GM23248 (cell line): ENCODE measurements at regions not wholly inside any gene's neighbourhood (a gene's known extent, or its start where the extent isn't known, plus 50 kb on each side); places are given as distances from the start of the nearest gene placed in this dataset.

Experiments used
- DNase-seq: peaks from one replicate; pipeline ENCODE4 v3.0.0-alpha.2; 2015
- H2AFZ ChIP-seq: fragments of 200-600 bp; sonication (generic); 2 replicates; pipeline ENCODE4 v1.6.1; 2016; ENCODE audit warnings: antibody characterized with exemption
- H3F3A ChIP-seq: fragments of 200-600 bp; sonication (generic); 2 replicates; pipeline ENCODE4 v1.6.1; 2016; ENCODE audit warnings: mild to moderate bottlenecking, antibody characterized with exemption, mixed run types; ENCODE audit not compliant: insufficient read depth
- H3K27ac ChIP-seq: fragments of 200-600 bp; sonication (generic); 2 replicates; pipeline ENCODE4 v1.5.1; 2016; ENCODE audit warnings: mild to moderate bottlenecking
- H3K27me3 ChIP-seq: fragments of 200-600 bp; sonication (generic); replicated peaks from 2 replicates; pipeline ENCODE4 v1.6.1; 2016; ENCODE audit warnings: mild to moderate bottlenecking; ENCODE audit not compliant: insufficient read depth
- H3K36me3 ChIP-seq: fragments of 200-600 bp; sonication (generic); 2 replicates; pipeline ENCODE4 v1.6.1; 2016; ENCODE audit warnings: low read depth, mild to moderate bottlenecking
- H3K4me1 ChIP-seq: fragments of 200-600 bp; sonication (generic); 2 replicates; pipeline ENCODE4 v1.6.1; 2016; ENCODE audit warnings: mild to moderate bottlenecking; ENCODE audit not compliant: insufficient read depth
- H3K4me2 ChIP-seq: fragments of 200-600 bp; sonication (generic); one replicate; pipeline ENCODE4 v1.6.1; 2016; ENCODE audit warnings: mild to moderate bottlenecking; ENCODE audit not compliant: unreplicated experiment
- H3K4me3 ChIP-seq: fragments of 200-600 bp; sonication (generic); 2 replicates; pipeline ENCODE4 v1.5.1; 2016; ENCODE audit warnings: mild to moderate bottlenecking
- H3K79me2 ChIP-seq: fragments of 200-600 bp; sonication (generic); 2 replicates; pipeline ENCODE4 v1.6.1; 2016; ENCODE audit warnings: mild to moderate bottlenecking; ENCODE audit not compliant: insufficient read depth
- H3K9ac ChIP-seq: fragments of 200-600 bp; sonication (generic); 2 replicates; pipeline ENCODE4 v1.6.1; 2016; ENCODE audit warnings: mild to moderate bottlenecking
- H3K9me2 ChIP-seq: fragments of 200-600 bp; sonication (generic); 2 replicates; pipeline ENCODE4 v1.6.1; 2016; ENCODE audit warnings: mixed run types, mild to moderate bottlenecking, moderate library complexity; ENCODE audit not compliant: insufficient read depth
- H3K9me3 ChIP-seq: fragments of 200-600 bp; sonication (generic); one replicate; pipeline ENCODE4 v1.6.1; 2017; ENCODE audit warnings: low read depth
- H4K20me1 ChIP-seq: fragments of 200-600 bp; sonication (generic); 2 replicates; pipeline ENCODE4 v1.6.0; 2016; ENCODE audit not compliant: insufficient read depth
- EZH2 ChIP-seq: fragments of 200-600 bp; sonication (generic); IDR thresholded peaks from 2 replicates; pipeline ENCODE4 v1.6.1; 2018; ENCODE audit warnings: antibody characterized with exemption, mild to moderate bottlenecking; ENCODE audit not compliant: insufficient read depth, poor library complexity, severe bottlenecking
- EZH2phosphoT487 ChIP-seq: fragments of 200-600 bp; sonication (generic); IDR thresholded peaks from 2 replicates; pipeline ENCODE4 v1.6.1; 2018; ENCODE audit warnings: antibody characterized with exemption, moderate library complexity, mild to moderate bottlenecking, low read depth; ENCODE audit not compliant: insufficient read depth
- WGBS, 2 experiments: methylation state at CpG; one replicate each; pipeline ENCODE4 v1.1.6; 2015 to 2017; ENCODE audit warnings: low lambda C conversion rate in 2 of 2, low coverage in 1 of 2; ENCODE audit errors: missing lambda C conversion rate in 2 of 2; 5-methylcytosine and 5-hydroxymethylcytosine counted together
- in situ Hi-C: fragments of 300-500 bp; cut with MboI; formaldehyde crosslinking; loops from 2 replicates; pipeline ENCODE4 v1.15.0; 2020

- WGBS, 2 experiments, result 38 to 42% methylated on average over 2 of the region's 2 CpGs
- no peaks in the 10 kb centered on the region for H3K9me2 ChIP-seq
- H3K9ac ChIP-seq, result no peak overlapping the region
- no peaks in the 10 kb centered on the region for H3K27me3 ChIP-seq
- no peaks in the 10 kb centered on the region for H3K36me3 ChIP-seq
- H3K9me3 ChIP-seq, result no peaks in the 10 kb centered on the region
- TF ChIP-seq EZH2 (no peak), EZH2phosphoT487 (no peak)
- H3K79me2 ChIP-seq, result no peaks in the 10 kb centered on the region
- H3K4me1 ChIP-seq, result no peaks in the 10 kb centered on the region
- in situ Hi-C loops, result no loop called here
- DNase-seq, result no peak
- no peaks in the 10 kb centered on the region for H3F3A ChIP-seq
- no peak overlapping the region for H3K4me2 ChIP-seq
- H4K20me1 ChIP-seq, result no peaks in the 10 kb centered on the region
- H3K4me3 ChIP-seq, result no peak overlapping the region
- no peak overlapping the region for H2AFZ ChIP-seq
- H3K27ac ChIP-seq, result no peak overlapping the region
Observed at GRCh38 chr4:100258675-100259074, 68.4 kb upstream of the DDIT4L start.

GRCh38 chr4:100257567-100257966 lies 67.3 kb upstream of the DDIT4L start:
- H3K4me2 ChIP-seq, result no peak overlapping the region
- no peaks in the 10 kb centered on the region for H3K36me3 ChIP-seq
- no peak overlapping the region for H3K9ac ChIP-seq
- no peaks in the 10 kb centered on the region for H3F3A ChIP-seq
- TF ChIP-seq EZH2phosphoT487 (no peak), EZH2 (no peak)
- H3K27me3 ChIP-seq, result no peaks in the 10 kb centered on the region
- H3K4me3 ChIP-seq, result no peak overlapping the region
- no peaks in the 10 kb centered on the region for H4K20me1 ChIP-seq
- no peak overlapping the region for H3K27ac ChIP-seq
- in situ Hi-C loops, result no loop called here
- H3K9me3 ChIP-seq, result no peaks in the 10 kb centered on the region
- no peaks in the 10 kb centered on the region for H3K9me2 ChIP-seq
- no peak for DNase-seq
- H3K79me2 ChIP-seq, result no peaks in the 10 kb centered on the region
- H3K4me1 ChIP-seq, result no peaks in the 10 kb centered on the region
- WGBS, 2 experiments, result 94 to 96% methylated on average over 1 of the region's 1 CpG
- no peak overlapping the region for H2AFZ ChIP-seq

- Histone ChIP-seq H3F3A (no peaks in the 10 kb centered on the region), H2AFZ (no peak overlapping the region), H3K9me3 (no peaks in the 10 kb centered on the region), H3K36me3 (no peaks in the 10 kb centered on the region), H3K27me3 (no peaks in the 10 kb centered on the region), H3K79me2 (no peaks in the 10 kb centered on the region), H3K4me1 (no peaks in the 10 kb centered on the region), H3K27ac (no peak overlapping the region), H3K4me3 (no peak overlapping the region), H4K20me1 (no peaks in the 10 kb centered on the region), H3K4me2 (no peak overlapping the region), H3K9ac (no peak overlapping the region), H3K9me2 (no peaks in the 10 kb centered on the region)
- in situ Hi-C loops, result no loop called here
- TF ChIP-seq EZH2 (no peak), EZH2phosphoT487 (no peak)
- no peak for DNase-seq
- WGBS, 2 experiments, result 45 to 64% methylated on average over 1 of the region's 1 CpG
Observed at GRCh38 chr4:100254237-100254636, 64.0 kb upstream of the DDIT4L start.

GRCh38 chr4:100248476-100248875 lies 58.2 kb upstream of the DDIT4L start:
- no peaks in the 10 kb centered on the region for H3K4me1 ChIP-seq
- no peaks in the 10 kb centered on the region for H3K36me3 ChIP-seq
- H2AFZ ChIP-seq, result no peak overlapping the region
- no peak overlapping the region for H3K4me2 ChIP-seq
- 25 to 30% methylated on average over 3 of the region's 3 CpGs for WGBS, 2 experiments
- no peaks in the 10 kb centered on the region for H3K9me3 ChIP-seq
- TF ChIP-seq EZH2phosphoT487 (no peak), EZH2 (no peak)
- no peak overlapping the region for H3K9ac ChIP-seq
- H3K9me2 ChIP-seq, result no peaks in the 10 kb centered on the region
- no peak overlapping the region for H3K27ac ChIP-seq
- no peaks in the 10 kb centered on the region for H3F3A ChIP-seq
- no peak for DNase-seq
- in situ Hi-C loops, result no loop called here
- no peaks in the 10 kb centered on the region for H3K79me2 ChIP-seq
- no peaks in the 10 kb centered on the region for H4K20me1 ChIP-seq
- H3K4me3 ChIP-seq, result no peak overlapping the region
- H3K27me3 ChIP-seq, result no peaks in the 10 kb centered on the region

GRCh38 chr4:100246697-100247096 lies 56.4 kb upstream of the DDIT4L start:
- no peaks in the 10 kb centered on the region for H3K9me3 ChIP-seq
- in situ Hi-C loops, result no loop called here
- DNase-seq, result no peak
- H3K27ac ChIP-seq, result no peak overlapping the region
- H3K36me3 ChIP-seq, result no peaks in the 10 kb centered on the region
- H3F3A ChIP-seq, result no peaks in the 10 kb centered on the region
- no peak overlapping the region for H3K4me3 ChIP-seq
- TF ChIP-seq EZH2 (no peak), EZH2phosphoT487 (no peak)
- H4K20me1 ChIP-seq, result no peaks in the 10 kb centered on the region
- H2AFZ ChIP-seq, result no peak overlapping the region
- H3K4me1 ChIP-seq, result no peaks in the 10 kb centered on the region
- no peak overlapping the region for H3K9ac ChIP-seq
- no peak overlapping the region for H3K4me2 ChIP-seq
- no peaks in the 10 kb centered on the region for H3K9me2 ChIP-seq
- no peaks in the 10 kb centered on the region for H3K27me3 ChIP-seq
- H3K79me2 ChIP-seq, result no peaks in the 10 kb centered on the region
